T-helper 2 cell treated with Interferon-gamma antibody and Interleukin-4, amounts not matched to agents 5 μg/mL and 100 μg/mL, for 36 hours (primary cell): ENCODE measurements at regions not wholly inside any gene's neighbourhood (a gene's known extent, or its start where the extent isn't known, plus 50 kb on each side); places are given as distances from the start of the nearest gene placed in this dataset.
A peak's percentile ranks its signal among the peaks of the same experiment; 100 is the strongest.

Experiments used
- DNase-seq: peaks from one replicate; pipeline ENCODE4 v3.0.0; 2021; ENCODE audit warnings: low spot score
- H3K27ac Mint-ChIP-seq: one replicate; pipeline ENCODE4 v1.8.0; 2021; ENCODE audit warnings: mild to moderate bottlenecking, mixed read lengths
- H3K27me3 Mint-ChIP-seq: one replicate; pipeline ENCODE4 v1.8.0; 2021; ENCODE audit warnings: low read depth, mixed read lengths
- H3K36me3 Mint-ChIP-seq: one replicate; pipeline ENCODE4 v1.8.0; 2021; ENCODE audit warnings: low read depth, mixed read lengths
- H3K4me1 Mint-ChIP-seq: one replicate; pipeline ENCODE4 v1.8.0; 2021; ENCODE audit warnings: low read depth, mixed read lengths
- H3K4me3 Mint-ChIP-seq: one replicate; pipeline ENCODE4 v1.8.0; 2022; ENCODE audit warnings: mild to moderate bottlenecking, moderate library complexity, mixed read lengths
- H3K9me3 Mint-ChIP-seq: one replicate; pipeline ENCODE4 v1.8.0; 2021; ENCODE audit warnings: mixed read lengths

DNA sequence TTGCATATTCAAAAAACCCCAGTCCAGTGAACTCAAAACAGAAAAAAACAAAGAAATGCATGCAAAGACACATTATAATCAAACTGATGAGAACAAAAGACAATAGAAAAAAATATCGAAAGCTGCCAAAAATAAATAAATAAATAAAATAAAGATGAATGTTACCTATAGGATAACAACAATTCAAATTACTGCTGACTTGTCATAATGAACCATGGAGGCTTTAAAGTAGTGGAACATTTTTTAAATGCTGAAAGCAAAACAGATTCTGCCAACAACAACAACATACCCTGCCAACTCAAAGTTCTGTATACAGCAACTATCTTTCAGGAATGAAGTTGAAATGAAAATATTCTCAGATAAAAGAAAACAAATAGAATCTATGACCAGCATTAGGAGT, 116.6 kb downstream of the CBLN1 start:
- no peak for DNase-seq
- Mint-ChIP-seq H3K4me1 (no peaks in the 10 kb centered on the region), H3K9me3 (no peaks in the 10 kb centered on the region), H3K36me3 (no peaks in the 10 kb centered on the region), H3K27ac (no peak overlapping the region), H3K27me3 (no peaks in the 10 kb centered on the region), H3K4me3 (no peak overlapping the region)

DNA sequence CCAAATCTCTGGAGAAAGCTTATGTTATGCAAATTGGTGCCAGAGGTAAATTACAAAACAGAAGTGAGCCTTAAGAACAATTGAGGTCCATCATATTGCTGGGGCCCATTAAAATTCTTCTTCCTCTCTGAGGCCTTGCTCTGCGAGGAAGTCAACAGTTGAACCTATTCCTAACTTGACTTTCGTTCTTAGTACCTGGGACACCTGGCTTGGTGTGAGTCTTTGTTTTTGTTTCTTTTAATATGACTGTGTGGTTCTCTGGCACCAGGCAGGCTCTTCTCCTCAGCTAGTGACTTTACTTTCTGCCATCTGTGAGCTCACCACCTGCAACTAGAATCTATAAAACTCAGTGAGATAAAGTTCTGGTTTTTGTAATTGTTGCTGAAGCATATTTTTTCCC, 120.4 kb downstream of the CBLN1 start:
- DNase-seq: no peak
- H3K36me3 Mint-ChIP-seq: no peaks in the 10 kb centered on the region

GRCh38 chr16:49158029-49158642, 123.5 kb downstream of the CBLN1 start:
- DNase-seq: peak; percentile 4
- no peaks in the 10 kb centered on the region for H3K36me3 Mint-ChIP-seq

More for the DNA sequence above, 120.4 kb downstream of the CBLN1 start:
- no peak overlapping the region for H3K27ac Mint-ChIP-seq
- no peaks in the 10 kb centered on the region for H3K4me1 Mint-ChIP-seq
- H3K4me3 Mint-ChIP-seq: no peak overlapping the region
- H3K27me3 Mint-ChIP-seq: no peaks in the 10 kb centered on the region
- H3K9me3 Mint-ChIP-seq: peaks cover 9% of the 10 kb centered on the region

GRCh38 chr16:49150341-49150740, 131.3 kb downstream of the CBLN1 start:
- DNase-seq: no peak
- H3K27ac Mint-ChIP-seq: no peak overlapping the region
- no peaks in the 10 kb centered on the region for H3K27me3 Mint-ChIP-seq
- H3K4me1 Mint-ChIP-seq: no peaks in the 10 kb centered on the region
- no peak overlapping the region for H3K4me3 Mint-ChIP-seq
- H3K36me3 Mint-ChIP-seq: no peaks in the 10 kb centered on the region
- peaks cover 4% of the 10 kb centered on the region for H3K9me3 Mint-ChIP-seq

More at GRCh38 chr16:49158029-49158642, 123.5 kb downstream of the CBLN1 start:
- Mint-ChIP-seq H3K27me3 (no peaks in the 10 kb centered on the region), H3K4me1 (no peaks in the 10 kb centered on the region), H3K4me3 (no peak overlapping the region), H3K9me3 (peaks cover 13% of the 10 kb centered on the region), H3K27ac (no peak overlapping the region)

GRCh38 chr16:49148410-49148809, 133.2 kb downstream of the CBLN1 start:
- no peaks in the 10 kb centered on the region for H3K27me3 Mint-ChIP-seq
- H3K4me3 Mint-ChIP-seq: no peak overlapping the region
- DNase-seq: no peak
- H3K27ac Mint-ChIP-seq: no peak overlapping the region
- peaks cover 4% of the 10 kb centered on the region for H3K9me3 Mint-ChIP-seq
- no peaks in the 10 kb centered on the region for H3K36me3 Mint-ChIP-seq
- no peaks in the 10 kb centered on the region for H3K4me1 Mint-ChIP-seq

DNA sequence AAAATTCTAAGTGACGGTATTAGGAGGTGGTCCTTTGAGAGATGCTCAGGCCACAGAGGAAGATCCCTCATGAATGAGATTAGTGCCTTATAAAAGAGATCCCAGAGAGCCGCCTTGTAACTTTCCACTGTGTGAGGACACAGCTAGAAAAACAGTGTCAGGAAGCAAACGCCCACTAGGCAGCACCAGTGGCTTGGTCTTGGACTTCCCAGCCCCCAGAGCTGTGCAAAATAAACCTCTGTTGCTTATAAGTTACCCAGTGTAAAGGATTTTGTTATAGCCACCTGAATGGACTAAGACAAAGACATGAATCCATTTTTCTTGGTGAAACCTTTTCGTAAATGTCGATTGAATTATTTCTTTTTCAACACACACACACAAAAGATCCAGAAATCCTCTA, 141.0 kb downstream of the CBLN1 start:
- H3K36me3 Mint-ChIP-seq: no peaks in the 10 kb centered on the region
- no peaks in the 10 kb centered on the region for H3K27me3 Mint-ChIP-seq
- no peak for DNase-seq
- peaks cover 12% of the 10 kb centered on the region for H3K9me3 Mint-ChIP-seq
- H3K4me3 Mint-ChIP-seq: no peak overlapping the region
- no peak overlapping the region for H3K27ac Mint-ChIP-seq
- H3K4me1 Mint-ChIP-seq: no peaks in the 10 kb centered on the region

- H3K27ac Mint-ChIP-seq: no peak overlapping the region
- no peaks in the 10 kb centered on the region for H3K27me3 Mint-ChIP-seq
- H3K9me3 Mint-ChIP-seq: peaks cover 11% of the 10 kb centered on the region
- no peak for DNase-seq
- no peaks in the 10 kb centered on the region for H3K36me3 Mint-ChIP-seq
- no peaks in the 10 kb centered on the region for H3K4me1 Mint-ChIP-seq
- H3K4me3 Mint-ChIP-seq: no peak overlapping the region
These were observed 151.2 kb downstream of the CBLN1 start for GRCh38 chr16:49130397-49130796.

DNA sequence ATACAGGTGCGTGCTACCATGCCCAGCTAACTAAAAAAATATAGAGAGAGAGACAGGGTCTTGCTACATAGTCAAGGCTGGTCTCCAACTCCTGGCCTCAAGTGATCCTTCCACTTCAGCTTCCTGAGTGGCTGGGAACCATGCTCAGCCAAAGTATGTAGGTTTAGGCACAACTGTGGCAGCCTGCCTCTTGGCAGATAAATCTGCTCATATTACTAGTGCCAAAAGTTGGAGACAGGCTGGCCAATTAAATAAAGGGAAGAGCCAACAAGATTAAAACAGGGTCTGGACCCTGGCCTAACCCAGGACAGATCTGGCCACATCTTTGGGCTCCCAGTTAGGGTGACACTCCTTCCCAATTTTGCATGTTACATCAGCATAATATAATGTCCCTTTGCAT, 151.7 kb downstream of the CBLN1 start:
- Mint-ChIP-seq H3K4me3 (no peak overlapping the region), H3K27ac (no peak overlapping the region), H3K4me1 (no peaks in the 10 kb centered on the region), H3K9me3 (peaks cover 11% of the 10 kb centered on the region), H3K27me3 (no peaks in the 10 kb centered on the region), H3K36me3 (no peaks in the 10 kb centered on the region)
- DNase-seq: no peak

GRCh38 chr16:49128740-49129139, 152.9 kb downstream of the CBLN1 start:
- no peaks in the 10 kb centered on the region for H3K36me3 Mint-ChIP-seq
- no peak for DNase-seq
- no peaks in the 10 kb centered on the region for H3K27me3 Mint-ChIP-seq
- peaks cover 11% of the 10 kb centered on the region for H3K9me3 Mint-ChIP-seq
- no peak overlapping the region for H3K27ac Mint-ChIP-seq
- no peaks in the 10 kb centered on the region for H3K4me1 Mint-ChIP-seq
- H3K4me3 Mint-ChIP-seq: no peak overlapping the region

DNA sequence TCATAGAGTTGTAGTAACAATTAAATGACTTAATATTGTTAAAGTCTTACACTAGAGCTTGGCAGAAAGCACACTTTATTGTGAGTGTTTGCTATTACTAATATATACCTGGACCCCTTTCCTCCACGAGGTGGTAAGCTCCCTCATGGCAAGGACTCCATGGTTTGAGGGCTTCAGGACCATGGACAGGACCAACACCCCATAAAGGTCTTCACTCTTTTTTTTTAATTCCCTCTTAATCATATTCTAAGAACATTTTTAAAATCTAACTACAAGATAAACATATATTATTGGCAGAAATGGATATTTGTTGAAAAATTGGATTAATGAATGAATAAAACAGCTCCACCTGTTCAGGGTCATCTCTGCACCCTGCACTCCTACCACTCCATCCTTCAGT, 154.5 kb downstream of the CBLN1 start:
- no peak for DNase-seq
- H3K27me3 Mint-ChIP-seq: no peaks in the 10 kb centered on the region
- H3K4me1 Mint-ChIP-seq: no peaks in the 10 kb centered on the region
- no peak overlapping the region for H3K4me3 Mint-ChIP-seq
- H3K27ac Mint-ChIP-seq: no peak overlapping the region
- peaks cover 4% of the 10 kb centered on the region for H3K9me3 Mint-ChIP-seq
- H3K36me3 Mint-ChIP-seq: no peaks in the 10 kb centered on the region

DNA sequence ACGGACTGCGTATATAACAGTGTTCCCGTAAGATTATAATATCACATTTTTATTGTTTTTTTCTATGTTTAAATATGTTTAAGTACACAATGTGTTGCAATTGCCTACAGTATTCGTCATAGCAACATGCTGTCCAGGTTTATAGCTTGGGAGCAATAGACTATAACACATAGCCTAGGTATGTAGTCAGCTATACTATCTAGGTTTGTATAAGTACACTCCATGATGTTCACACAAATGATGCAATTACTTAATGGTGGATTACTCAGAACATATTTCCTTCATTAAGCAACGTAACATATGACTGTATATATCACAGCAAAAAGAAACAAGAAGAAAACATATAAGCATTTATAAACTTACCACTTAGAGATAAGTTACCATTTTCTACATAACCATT, 160.0 kb downstream of the CBLN1 start:
- Mint-ChIP-seq H3K9me3 (peaks cover 4% of the 10 kb centered on the region), H3K36me3 (no peaks in the 10 kb centered on the region), H3K4me3 (no peak overlapping the region), H3K27me3 (no peaks in the 10 kb centered on the region), H3K27ac (no peak overlapping the region), H3K4me1 (no peaks in the 10 kb centered on the region)
- DNase-seq: no peak

DNA sequence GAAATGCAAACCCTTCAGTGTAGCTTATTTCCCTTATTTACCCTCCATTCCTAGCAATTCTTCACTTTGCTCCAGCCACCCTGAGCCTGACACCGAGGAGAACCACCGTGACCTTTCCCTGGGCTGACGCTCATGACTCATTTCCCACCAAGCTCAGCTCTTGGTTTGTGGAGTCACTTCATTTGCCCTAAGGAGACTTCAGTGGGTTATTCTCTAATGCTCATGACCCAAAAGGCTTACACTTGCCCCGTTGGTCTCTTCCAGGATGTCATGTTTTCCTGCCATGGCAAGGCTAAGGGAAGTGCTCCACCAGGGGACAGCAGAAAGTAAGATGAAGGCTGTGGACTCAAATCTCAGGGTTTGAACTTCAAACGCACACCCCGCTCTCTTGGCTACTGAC, 161.0 kb downstream of the CBLN1 start:
- no peak overlapping the region for H3K4me3 Mint-ChIP-seq
- H3K4me1 Mint-ChIP-seq: no peaks in the 10 kb centered on the region
- H3K36me3 Mint-ChIP-seq: no peaks in the 10 kb centered on the region
- H3K27ac Mint-ChIP-seq: no peak overlapping the region
- H3K9me3 Mint-ChIP-seq: peaks cover 4% of the 10 kb centered on the region
- DNase-seq: no peak
- no peaks in the 10 kb centered on the region for H3K27me3 Mint-ChIP-seq

DNA sequence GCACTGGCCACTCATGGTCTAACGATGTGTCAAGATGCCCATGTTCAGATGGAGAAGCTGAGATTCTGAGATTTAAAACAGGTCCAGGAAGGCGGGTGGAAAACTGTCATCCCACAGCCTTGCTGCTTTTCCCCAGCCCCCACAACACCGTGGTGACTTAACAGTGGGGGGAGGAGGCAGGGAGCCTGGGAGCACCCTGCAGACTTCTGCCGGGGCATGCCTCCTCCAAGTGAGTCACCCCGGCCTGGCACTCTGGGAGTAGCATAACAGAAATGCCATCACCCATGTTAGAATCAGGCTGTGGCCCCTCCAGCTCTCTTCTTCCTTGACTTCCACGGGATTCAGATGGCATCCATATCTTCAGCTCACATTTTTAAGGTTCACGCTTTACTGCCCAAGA, 164.8 kb downstream of the CBLN1 start:
- no peak overlapping the region for H3K27ac Mint-ChIP-seq
- no peaks in the 10 kb centered on the region for H3K27me3 Mint-ChIP-seq
- DNase-seq: no peak
- H3K36me3 Mint-ChIP-seq: no peaks in the 10 kb centered on the region
- H3K4me3 Mint-ChIP-seq: no peak overlapping the region
- H3K4me1 Mint-ChIP-seq: no peaks in the 10 kb centered on the region
- H3K9me3 Mint-ChIP-seq: peaks cover 4% of the 10 kb centered on the region

DNA sequence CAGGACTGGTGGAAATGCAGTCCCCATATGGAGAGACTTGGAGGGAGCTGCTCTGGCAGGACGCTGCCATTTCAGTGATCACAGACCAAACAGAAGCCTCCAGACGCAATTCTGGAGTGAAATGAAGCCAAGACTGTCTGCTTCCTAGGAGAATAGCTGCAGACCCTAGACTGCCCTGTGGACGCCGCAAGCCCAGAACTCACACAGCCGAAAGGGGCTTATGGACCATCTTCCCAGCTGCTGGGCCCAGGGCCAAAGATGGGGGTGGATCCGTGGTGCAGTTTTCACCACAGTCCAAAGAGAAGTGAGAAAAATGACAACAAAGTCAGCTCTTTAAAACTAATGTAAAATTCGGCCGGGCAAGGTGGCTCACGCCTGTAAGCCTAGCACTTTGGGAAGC, 165.7 kb downstream of the CBLN1 start:
- Mint-ChIP-seq H3K4me3 (no peak overlapping the region), H3K9me3 (peaks cover 4% of the 10 kb centered on the region), H3K27ac (no peak overlapping the region), H3K36me3 (no peaks in the 10 kb centered on the region), H3K27me3 (no peaks in the 10 kb centered on the region), H3K4me1 (no peaks in the 10 kb centered on the region)
- no peak for DNase-seq

GRCh38 chr16:49112754-49113153, 168.9 kb downstream of the CBLN1 start:
- Mint-ChIP-seq H3K36me3 (no peaks in the 10 kb centered on the region), H3K9me3 (no peaks in the 10 kb centered on the region), H3K27ac (no peak overlapping the region), H3K27me3 (no peaks in the 10 kb centered on the region), H3K4me3 (no peak overlapping the region), H3K4me1 (no peaks in the 10 kb centered on the region)
- DNase-seq: no peak
